NCI-H460 (cell line): ENCODE measurements at regions not wholly inside any gene's neighbourhood (a gene's known extent, or its start where the extent isn't known, plus 50 kb on each side); places are given as distances from the start of the nearest gene placed in this dataset.
A peak's percentile ranks its signal among the peaks of the same experiment; 100 is the strongest.
"Not testable (repeated sequence)": the region's sequence is repeated elsewhere in the genome, so short reads cannot be mapped to it uniquely, and the experiment has no call there.

Experiments used
- DNase-seq: peaks from one replicate; pipeline ENCODE4 v3.0.0-alpha.2; 2016; ENCODE audit warnings: low read depth; ENCODE audit errors: extremely low read depth

- no peak for DNase-seq
Measured at GRCh38 chr2:65594150-65594549, 161.8 kb upstream of the SPRED2 start.

GRCh38 chr2:65589667-65590066 lies 157.3 kb upstream of the SPRED2 start:
- DNase-seq = no peak

GRCh38 chr2:65587779-65588178 lies 155.4 kb upstream of the SPRED2 start:
- no peak for DNase-seq

- DNase-seq = no peak
Measured at GRCh38 chr2:65586516-65586915, 154.1 kb upstream of the SPRED2 start.

- DNase-seq = no peak
Measured at GRCh38 chr2:65583061-65583460, 150.7 kb upstream of the SPRED2 start.

GRCh38 chr2:65582364-65582763 lies 150.0 kb upstream of the SPRED2 start:
- no peak for DNase-seq

GRCh38 chr2:65580824-65581223 lies 148.4 kb upstream of the SPRED2 start:
- DNase-seq = no peak

- no peak for DNase-seq
Measured at GRCh38 chr2:65579506-65580235, 147.3 kb upstream of the SPRED2 start.

- DNase-seq = no peak
Measured at GRCh38 chr2:65577654-65578053, 145.3 kb upstream of the SPRED2 start.

GRCh38 chr2:65576861-65577601 lies 144.6 kb upstream of the SPRED2 start:
- peak; percentile 85 for DNase-seq

GRCh38 chr2:65576278-65576677 lies 143.9 kb upstream of the SPRED2 start:
- DNase-seq = no peak

- DNase-seq = no peak
Measured at GRCh38 chr2:65574993-65575392, 142.6 kb upstream of the SPRED2 start.

- not testable (repeated sequence) for DNase-seq
Measured at GRCh38 chr2:65568656-65569440, 136.4 kb upstream of the SPRED2 start.

- no peak for DNase-seq
Measured at GRCh38 chr2:65566617-65567016, 134.2 kb upstream of the SPRED2 start.

- DNase-seq = no peak
Measured at GRCh38 chr2:65565681-65566080, 133.3 kb upstream of the SPRED2 start.

- no peak for DNase-seq
Measured at GRCh38 chr2:65564299-65564698, 131.9 kb upstream of the SPRED2 start.

- no peak for DNase-seq
Measured at GRCh38 chr2:65562890-65563289, 130.5 kb upstream of the SPRED2 start.

GRCh38 chr2:65558743-65559142 lies 126.3 kb upstream of the SPRED2 start:
- DNase-seq = no peak

GRCh38 chr2:65557616-65558573 lies 125.5 kb upstream of the SPRED2 start:
- no peak for DNase-seq
